Thyroid gland (tissue), 4 donors: ENCODE measurements at regions not wholly inside any gene's neighbourhood (a gene's known extent, or its start where the extent isn't known, plus 50 kb on each side); places are given as distances from the start of the nearest gene placed in this dataset.

ENCODE experiments used
- CTCF ChIP-seq, 6 experiments: fragments of 200-600 bp in 3 of 6; fragments of 450-650 bp in 3 of 6; sonication (generic) in 3 of 6; IDR thresholded peaks; one replicate each; pipeline ENCODE4 v1.5.1; 2016 to 2019; ENCODE audit warnings: antibody characterized with exemption in 6 of 6, mild to moderate bottlenecking in 2 of 6, inconsistent platforms in 1 of 6, moderate library complexity in 1 of 6
- POLR2A ChIP-seq, 2 donors: fragments of 450-650 bp; IDR thresholded peaks; one replicate each; pipeline ENCODE4 v1.6.1; 2017; ENCODE audit warnings: antibody characterized with exemption in 2 of 2, mild to moderate bottlenecking in 2 of 2, moderate library complexity in 1 of 2

GRCh38 chr10:90227786-90228185 is 526.4 kb downstream of the KIF20B start:
- no peak for TF ChIP-seq CTCF (IDR thresholded peaks at IDR 0.05)
- TF ChIP-seq POLR2A (IDR thresholded peaks at IDR 0.05), result no peak
